EL (cell line): ENCODE measurements at regions not wholly inside any gene's neighbourhood (a gene's known extent, or its start where the extent isn't known, plus 50 kb on each side); places are given as distances from the start of the nearest gene placed in this dataset.

ENCODE experiments used
- DNase-seq: peaks from one replicate; pipeline ENCODE4 v3.0.0-alpha.2; 2016

- no peak for DNase-seq
Observed at GRCh38 chr1:219665089-219665488, 52.2 kb upstream of the ZC3H11B start.

GRCh38 chr1:219664310-219665029 is 51.6 kb upstream of the ZC3H11B start:
- DNase-seq = no peak
